CD4-positive, alpha-beta T cell treated with Interleukin-1 beta for 1 hour (primary cell): ENCODE measurements at regions not wholly inside any gene's neighbourhood (a gene's known extent, or its start where the extent isn't known, plus 50 kb on each side); places are given as distances from the start of the nearest gene placed in this dataset.
A peak's percentile ranks its signal among the peaks of the same experiment; 100 is the strongest.

Experiments used
- DNase-seq, 2 donors: peaks; one replicate each; pipeline ENCODE4 v3.0.0-alpha.2; 2020 to 2022

GRCh38 chr4:185931375-185931774 lies 119.4 kb upstream of the SORBS2 start:
- no peak for DNase-seq

GRCh38 chr4:185931986-185932385 lies 120.0 kb upstream of the SORBS2 start:
- DNase-seq = no peak

DNA sequence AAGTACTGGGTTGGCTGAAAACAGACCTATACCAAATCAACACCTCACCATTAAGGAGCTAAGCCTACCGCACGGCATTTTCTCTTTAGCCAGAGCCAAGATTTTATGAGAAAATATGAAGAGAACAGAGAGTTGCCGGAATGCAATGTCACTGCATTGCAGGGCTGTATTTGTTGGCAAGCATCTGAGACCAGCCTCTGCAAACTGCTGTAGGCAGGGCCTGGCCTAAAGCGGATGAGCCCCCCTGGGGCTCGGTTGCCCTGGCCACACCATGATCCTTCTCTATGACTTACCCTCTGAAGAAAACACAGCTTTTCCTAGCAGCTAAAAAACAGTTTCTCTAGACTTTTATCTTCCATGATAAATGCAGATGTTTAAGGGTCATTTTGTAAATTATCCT lies 120.5 kb upstream of the SORBS2 start:
- no peak for DNase-seq

- peak in 1 of 2 donors; percentile 4 for DNase-seq
Observed at GRCh38 chr4:185933078-185933581, 121.1 kb upstream of the SORBS2 start.

- no peak for DNase-seq
Observed at GRCh38 chr4:185936650-185937376, 124.8 kb upstream of the SORBS2 start.

DNA sequence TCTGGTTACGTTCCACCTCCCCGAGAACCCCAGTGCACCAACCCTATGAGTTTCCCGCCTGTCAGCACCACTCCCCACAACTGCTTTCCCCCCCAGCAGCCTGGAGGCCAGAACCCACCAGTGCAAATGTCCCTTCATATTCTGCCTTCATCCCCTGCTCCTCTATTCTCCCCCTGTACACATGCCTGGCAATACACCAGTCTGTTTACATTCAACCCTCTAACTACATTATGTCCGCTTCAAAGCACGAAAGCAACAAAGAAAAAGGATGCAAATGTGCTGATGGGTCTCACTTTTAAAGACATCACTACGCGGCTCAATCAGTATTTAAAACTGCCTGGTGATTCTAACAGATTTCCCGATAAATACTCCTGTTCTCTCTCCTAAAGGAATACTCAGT lies 126.7 kb upstream of the SORBS2 start:
- DNase-seq = no peak

DNA sequence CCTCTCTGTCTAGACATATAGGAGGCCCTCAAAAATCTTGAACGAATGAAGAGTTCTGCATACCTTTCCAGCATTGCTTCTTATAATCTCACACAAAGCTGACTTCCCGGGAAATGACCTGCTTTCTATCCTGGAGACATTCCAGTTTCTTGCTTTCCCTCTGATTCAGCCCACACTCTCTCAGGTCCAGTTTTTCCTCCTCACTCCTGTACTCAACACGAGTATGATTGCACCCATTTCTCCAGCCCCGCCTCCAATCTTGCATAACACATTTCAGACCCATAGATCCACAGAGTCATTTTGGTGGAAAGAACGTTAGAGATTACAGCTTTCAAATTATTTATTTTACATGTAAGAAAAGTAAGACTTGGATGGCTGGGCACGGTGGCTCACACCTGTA lies 127.5 kb upstream of the TLR3 start:
- DNase-seq = no peak

DNA sequence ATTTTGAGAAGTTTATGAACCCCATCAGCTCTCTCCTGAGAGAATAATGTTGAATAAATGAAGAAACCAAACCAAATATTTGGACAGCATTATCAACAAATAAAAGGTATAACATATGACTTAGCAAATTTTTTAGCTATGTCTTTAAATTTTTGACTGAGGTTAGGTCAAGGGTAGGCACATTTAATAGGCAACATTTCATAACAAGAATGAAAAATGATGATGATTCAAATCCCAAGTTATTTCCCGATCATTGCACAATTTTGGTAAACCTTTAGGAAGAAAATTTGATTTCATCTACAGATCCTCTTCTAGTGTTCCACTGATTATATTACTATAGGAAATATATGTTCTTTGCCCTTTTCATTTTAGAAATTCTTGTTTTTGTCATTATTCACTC lies 123.7 kb upstream of the TLR3 start:
- DNase-seq = no peak

DNA sequence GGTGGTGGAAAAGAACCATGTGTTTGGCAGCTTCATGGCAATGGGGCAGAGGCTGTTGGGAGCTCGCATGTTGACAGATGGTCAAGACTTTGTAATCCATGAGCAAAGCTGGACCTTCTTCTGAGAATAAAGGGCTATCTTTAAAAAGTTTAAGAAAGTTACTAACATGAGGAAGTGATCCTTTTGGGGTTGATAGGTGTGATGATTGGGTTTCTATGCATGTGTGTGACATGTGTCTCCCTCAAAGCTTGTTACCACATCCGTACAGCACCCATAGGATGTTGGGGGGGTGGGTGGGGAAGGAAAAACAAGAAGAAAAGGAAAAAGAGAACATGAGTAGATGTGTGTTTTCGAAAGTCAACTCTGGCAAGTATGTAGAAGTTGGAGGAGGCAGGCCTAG lies 123.0 kb upstream of the TLR3 start:
- DNase-seq = no peak

- no peak for DNase-seq
Observed at GRCh38 chr4:185950891-185951290, 118.1 kb upstream of the TLR3 start.

- DNase-seq = no peak
Observed at GRCh38 chr4:185955151-185955770, 113.7 kb upstream of the TLR3 start.

- no peak for DNase-seq
Observed at GRCh38 chr4:185955826-185956543, 113.0 kb upstream of the TLR3 start.

DNA sequence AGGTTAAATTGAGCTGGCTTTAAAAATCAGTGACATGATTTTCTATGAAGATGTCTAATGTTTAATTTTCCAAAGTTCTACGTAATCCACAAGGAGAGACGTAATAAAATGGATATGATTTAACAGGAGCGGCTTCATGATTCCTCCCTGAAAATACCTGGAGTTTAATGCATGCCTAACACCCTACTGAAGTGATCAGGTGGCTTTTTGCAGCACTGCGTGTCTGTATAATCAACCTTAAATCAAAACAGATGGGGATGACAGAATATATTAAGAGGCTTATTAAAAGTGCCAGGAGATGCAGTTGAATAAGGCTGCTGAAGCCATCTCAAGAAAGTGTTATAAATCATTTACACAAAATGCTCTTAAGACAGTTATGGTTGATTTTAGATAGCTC lies 112.4 kb upstream of the TLR3 start:
- no peak for DNase-seq

DNA sequence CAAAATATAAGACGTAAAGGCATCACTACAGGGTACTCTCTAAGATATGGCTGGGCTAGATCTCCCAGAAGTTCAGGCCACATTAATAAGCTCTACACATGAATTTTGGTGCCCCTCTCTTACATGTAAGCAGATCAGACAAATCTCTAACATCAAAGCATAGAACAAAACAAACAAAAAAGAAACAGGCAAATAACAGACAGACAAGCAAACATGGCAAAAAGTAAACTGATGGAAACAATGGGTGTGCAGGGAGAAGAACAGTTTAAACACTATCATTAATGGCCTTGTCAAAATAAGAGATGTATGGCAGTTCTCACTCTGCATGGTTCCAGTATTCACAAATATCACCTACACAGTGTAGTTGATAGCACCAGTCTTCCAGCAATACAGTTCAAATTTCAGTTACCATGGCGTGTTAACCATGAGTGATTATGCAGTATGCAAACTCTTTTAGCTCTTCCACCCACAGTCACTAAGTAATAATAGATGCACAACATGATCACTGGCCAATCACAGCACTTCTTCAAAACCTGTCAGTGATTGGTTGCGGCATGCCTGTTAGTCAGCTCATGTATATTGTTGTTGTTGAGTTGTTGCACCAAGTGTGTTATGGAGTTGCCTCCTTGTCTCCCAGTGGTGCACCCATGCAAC lies 110.7 kb upstream of the TLR3 start:
- DNase-seq = no peak

DNA sequence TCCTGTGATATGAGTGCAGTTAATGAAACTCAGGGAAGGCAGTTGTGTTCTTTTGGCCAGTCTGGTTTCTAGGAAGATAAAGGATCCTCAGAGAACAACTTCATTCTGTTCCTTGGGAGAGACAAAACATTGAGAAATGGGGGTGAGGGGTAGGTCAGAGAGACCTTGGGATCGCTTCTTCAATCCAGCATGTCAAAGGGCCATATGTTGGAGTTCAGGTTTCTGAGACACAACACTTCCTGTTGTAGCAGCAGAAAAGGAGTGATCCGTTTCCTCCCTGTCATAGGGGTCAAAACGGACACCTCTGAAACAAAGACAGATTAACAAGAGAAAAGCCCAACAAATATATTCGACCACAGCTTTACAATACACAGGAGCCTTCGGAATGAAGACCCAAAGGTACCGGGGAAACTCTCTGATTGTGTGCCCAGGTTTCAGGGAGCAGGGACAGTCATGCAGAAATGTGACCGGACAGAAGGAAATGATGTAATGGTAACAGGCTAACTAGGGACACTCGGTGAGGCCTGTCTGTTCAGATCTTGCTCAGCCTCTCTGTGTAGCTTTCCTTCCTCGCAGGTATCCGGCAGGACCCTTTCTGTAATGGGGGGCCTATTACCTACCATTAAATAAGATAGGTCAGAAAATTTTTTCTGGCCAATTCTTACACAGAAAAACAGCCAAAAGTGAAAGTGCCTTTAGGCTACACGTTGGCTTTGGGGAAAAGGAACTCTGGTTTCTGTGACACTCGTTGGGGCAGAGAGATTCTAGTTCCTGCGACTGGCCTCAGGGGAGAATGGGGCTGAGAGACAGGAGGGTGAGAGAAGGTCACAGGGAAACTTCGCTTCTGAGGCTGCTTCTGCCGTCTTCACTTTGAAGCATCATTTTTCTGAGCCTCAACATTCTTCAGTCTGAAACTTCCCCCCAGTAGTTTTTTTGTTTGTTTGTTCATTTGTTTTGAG lies 103.3 kb upstream of the TLR3 start:
- no peak for DNase-seq

- DNase-seq = no peak
Observed at GRCh38 chr4:185966549-185966948, 102.4 kb upstream of the TLR3 start.

DNA sequence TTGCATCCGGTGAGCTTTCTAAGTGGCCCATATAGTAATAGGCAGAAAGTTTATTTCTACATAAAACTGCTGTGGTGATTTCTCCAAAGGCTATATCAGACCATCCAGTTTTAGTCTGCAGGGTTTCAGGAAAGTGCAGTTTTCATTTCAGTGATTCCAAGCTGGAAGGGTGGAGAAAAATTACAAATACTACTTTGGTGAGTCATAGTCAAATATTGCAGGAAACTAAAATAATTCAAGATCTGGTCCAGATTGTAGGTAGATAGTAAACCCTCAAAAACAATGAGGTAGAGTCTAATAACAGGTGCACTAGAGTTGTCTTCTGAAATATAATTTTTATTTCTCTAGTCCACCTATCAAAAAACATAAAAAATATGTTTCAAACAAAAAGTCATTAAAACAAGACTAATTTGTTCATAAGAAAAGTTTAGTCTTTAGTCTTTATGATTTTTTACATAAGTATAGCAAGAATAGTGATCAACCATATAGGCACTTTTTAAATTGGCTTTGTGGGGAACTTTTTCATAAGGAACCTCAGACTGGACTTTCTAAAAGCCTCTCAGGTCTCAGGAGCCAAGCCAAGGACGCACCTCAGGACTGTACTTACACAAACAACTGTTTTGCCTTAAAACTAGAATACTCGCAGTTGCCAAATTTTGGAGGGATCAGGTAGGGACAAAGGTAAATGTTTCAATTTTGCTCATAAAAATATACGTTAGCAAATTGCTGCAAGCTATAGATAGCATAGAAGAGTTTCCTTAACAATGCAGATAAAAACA lies 101.8 kb upstream of the TLR3 start:
- no peak for DNase-seq

- no peak for DNase-seq
Observed at GRCh38 chr4:185969657-185970056, 99.3 kb upstream of the TLR3 start.

- no peak for DNase-seq
Observed at GRCh38 chr4:185987961-185988627, 80.9 kb upstream of the TLR3 start.

GRCh38 chr4:185991770-185992169 lies 77.2 kb upstream of the TLR3 start:
- DNase-seq = no peak

- DNase-seq = no peak
Observed at GRCh38 chr4:185992585-185992984, 76.4 kb upstream of the TLR3 start.
